ENCODE measurements at regions not wholly inside any gene's neighbourhood (a gene's known extent, or its start where the extent isn't known, plus 50 kb on each side); places are given as distances from the start of the nearest gene placed in this dataset.

- in situ Hi-C loops (cut with HindIII; ENCODE audit: low pct_unique_long_range_greater_than_20kb, low sequenced_read_pairs) (no loop called here), intact Hi-C loops (cut with micrococcal nuclease; ENCODE audit: unreplicated experiment) (no loop called here)
- POLR2A ChIA-PET = no interaction called here
- Histone ChIP-seq H3K27me3 (ENCODE audit: control insufficient read depth, insufficient read depth, low read length) (no peaks in the 10 kb centered on the region), H3K9me3 (ENCODE audit: control insufficient read depth, insufficient read depth, low read depth, low read length) (peaks cover 22% of the 10 kb centered on the region), H3K4me3 (ENCODE audit: low read depth in 2 of 2, low read length in 2 of 2) (no peak overlapping the region), H3K36me3 (ENCODE audit: control insufficient read depth, insufficient read depth, low read length) (no peaks in the 10 kb centered on the region), H3K27ac (ENCODE audit: low read length) (no peak overlapping the region), H3K4me1 (ENCODE audit: control insufficient read depth, insufficient read depth, low read length) (peaks cover 6% of the 10 kb centered on the region; the same call in 1 of the 2 replicates)
- DNase-seq (ENCODE audit: low read depth, low spot score) (no peak), ATAC-seq (no peak)
- no peak for TF ChIP-seq CTCF (IDR thresholded peaks at IDR 0.05)
- TF ChIP-seq POLR2AphosphoS5 (IDR thresholded peaks at IDR 0.05; ENCODE audit: low read depth, low read length) = no peak
- no peak for TF ChIP-seq TCF7L2 (IDR thresholded peaks at IDR 0.05; ENCODE audit: low read depth, low read length)
- TF ChIP-seq, protein P1, sequence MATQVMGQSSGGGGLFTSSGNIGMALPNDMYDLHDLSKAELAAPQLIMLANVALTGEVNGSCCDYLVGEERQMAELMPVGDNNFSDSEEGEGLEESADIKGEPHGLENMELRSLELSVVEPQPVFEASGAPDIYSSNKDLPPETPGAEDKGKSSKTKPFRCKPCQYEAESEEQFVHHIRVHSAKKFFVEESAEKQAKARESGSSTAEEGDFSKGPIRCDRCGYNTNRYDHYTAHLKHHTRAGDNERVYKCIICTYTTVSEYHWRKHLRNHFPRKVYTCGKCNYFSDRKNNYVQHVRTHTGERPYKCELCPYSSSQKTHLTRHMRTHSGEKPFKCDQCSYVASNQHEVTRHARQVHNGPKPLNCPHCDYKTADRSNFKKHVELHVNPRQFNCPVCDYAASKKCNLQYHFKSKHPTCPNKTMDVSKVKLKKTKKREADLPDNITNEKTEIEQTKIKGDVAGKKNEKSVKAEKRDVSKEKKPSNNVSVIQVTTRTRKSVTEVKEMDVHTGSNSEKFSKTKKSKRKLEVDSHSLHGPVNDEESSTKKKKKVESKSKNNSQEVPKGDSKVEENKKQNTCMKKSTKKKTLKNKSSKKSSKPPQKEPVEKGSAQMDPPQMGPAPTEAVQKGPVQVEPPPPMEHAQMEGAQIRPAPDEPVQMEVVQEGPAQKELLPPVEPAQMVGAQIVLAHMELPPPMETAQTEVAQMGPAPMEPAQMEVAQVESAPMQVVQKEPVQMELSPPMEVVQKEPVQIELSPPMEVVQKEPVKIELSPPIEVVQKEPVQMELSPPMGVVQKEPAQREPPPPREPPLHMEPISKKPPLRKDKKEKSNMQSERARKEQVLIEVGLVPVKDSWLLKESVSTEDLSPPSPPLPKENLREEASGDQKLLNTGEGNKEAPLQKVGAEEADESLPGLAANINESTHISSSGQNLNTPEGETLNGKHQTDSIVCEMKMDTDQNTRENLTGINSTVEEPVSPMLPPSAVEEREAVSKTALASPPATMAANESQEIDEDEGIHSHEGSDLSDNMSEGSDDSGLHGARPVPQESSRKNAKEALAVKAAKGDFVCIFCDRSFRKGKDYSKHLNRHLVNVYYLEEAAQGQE (IDR thresholded peaks at IDR 0.05; ENCODE audit: insufficient read depth in 1 of 2, low read depth in 2 of 2, low read length in 1 of 2) = no peak
- TF ChIP-seq SIN3A (IDR thresholded peaks at IDR 0.05; ENCODE audit: borderline replicate concordance, insufficient read depth, low read depth, low read length) = no peak
- CTCF ChIA-PET = no interaction called here
- no TSS peak for BruUV-seq (replicated peaks)
These were observed 131.8 kb downstream of the TWIST2 start for GRCh38 chr2:238979636-238980035.

GRCh38 chr2:238985041-238985729 is 137.3 kb downstream of the TWIST2 start:
- ChIA-PET POLR2A (no interaction called here), CTCF (interaction anchor here (0.7 kb wide), 1 partner anchor 575 kb away, joined by 3 read pairs; no protein-coding TSS in a partner anchor)
- in situ Hi-C loops (cut with HindIII; ENCODE audit: low pct_unique_long_range_greater_than_20kb, low sequenced_read_pairs) = no loop called here
- TF ChIP-seq POLR2AphosphoS5 (IDR thresholded peaks at IDR 0.05; ENCODE audit: low read depth, low read length) (no peak), TCF7L2 (IDR thresholded peaks at IDR 0.05; ENCODE audit: low read depth, low read length) (no peak), CTCF (IDR thresholded peaks at IDR 0.05) (no peak), SIN3A (IDR thresholded peaks at IDR 0.05; ENCODE audit: borderline replicate concordance, insufficient read depth, low read depth, low read length) (no peak)
- TF ChIP-seq, protein P1 (IDR thresholded peaks at IDR 0.05; ENCODE audit: insufficient read depth in 1 of 2, low read depth in 2 of 2, low read length in 1 of 2) = no peak
- no peak for ATAC-seq
- Histone ChIP-seq H3K27me3 (ENCODE audit: control insufficient read depth, insufficient read depth, low read length) (no peaks in the 10 kb centered on the region), H3K36me3 (ENCODE audit: control insufficient read depth, insufficient read depth, low read length) (no peaks in the 10 kb centered on the region), H3K4me1 (ENCODE audit: control insufficient read depth, insufficient read depth, low read length) (no peaks in the 10 kb centered on the region; the same call in 1 of the 2 replicates), H3K4me3 (ENCODE audit: low read depth in 2 of 2, low read length in 2 of 2) (no peak overlapping the region), H3K27ac (ENCODE audit: low read length) (no peak overlapping the region), H3K9me3 (ENCODE audit: control insufficient read depth, insufficient read depth, low read depth, low read length) (no peaks in the 10 kb centered on the region)
- DNase-seq (ENCODE audit: low read depth, low spot score) = no peak
- BruUV-seq (replicated peaks) = no TSS peak
- intact Hi-C loops (cut with micrococcal nuclease; ENCODE audit: unreplicated experiment) = no loop called here
